ENCODE measurements at regions not wholly inside any gene's neighbourhood (a gene's known extent, or its start where the extent isn't known, plus 50 kb on each side); places are given as distances from the start of the nearest gene placed in this dataset.
A peak's percentile ranks its signal among the peaks of the same experiment; 100 is the strongest.
"Not testable (repeated sequence)": the region's sequence is repeated elsewhere in the genome, so short reads cannot be mapped to it uniquely, and the experiment has no call there.

GRCh38 chr19:28744014-28744413 lies 468.9 kb downstream of the UQCRFS1 start:
- no peak for DNase-seq (ENCODE audit: low read depth)

DNA sequence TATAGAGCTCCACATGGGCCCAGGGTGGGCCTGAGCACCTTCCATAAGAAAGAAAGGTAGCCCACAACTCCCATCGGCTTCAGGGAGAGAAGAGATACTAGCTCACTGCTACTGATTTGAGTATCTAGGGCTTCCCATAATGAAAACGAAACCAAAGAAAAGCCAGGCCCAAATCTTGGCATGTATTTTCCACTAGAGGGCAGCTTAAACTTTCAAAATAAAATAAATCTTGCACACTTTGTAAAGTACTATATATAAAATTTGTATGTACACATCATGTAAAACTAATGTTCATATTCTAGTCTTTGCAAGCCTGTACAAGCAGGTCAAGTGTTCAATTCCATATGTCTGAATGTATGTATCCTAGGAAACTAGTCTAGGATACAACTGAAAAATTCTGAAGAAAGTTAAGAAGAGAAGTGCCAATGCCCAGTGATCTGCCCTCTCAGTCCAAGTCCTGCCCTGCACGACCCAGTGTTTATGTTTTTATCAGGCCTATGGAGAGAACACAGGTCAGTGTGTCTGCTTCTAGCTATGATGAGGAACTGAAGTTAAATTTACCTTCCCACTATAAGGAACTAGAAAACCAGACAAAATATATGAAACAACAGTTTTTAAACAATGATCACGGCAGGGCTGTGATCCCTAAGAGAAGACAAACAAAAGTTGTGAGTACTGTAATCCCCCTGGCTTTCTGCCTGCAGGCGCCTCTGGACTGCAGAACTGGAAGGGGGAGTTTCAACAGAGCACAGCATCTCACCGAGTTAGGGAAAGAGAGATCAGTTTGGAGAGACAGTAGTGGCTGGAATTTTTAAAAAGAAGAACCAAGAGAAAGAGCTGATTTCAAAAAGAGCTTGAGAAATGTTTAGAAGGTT lies 475.7 kb downstream of the UQCRFS1 start:
- DNase-seq (ENCODE audit: low read depth) = peak; percentile 34

DNA sequence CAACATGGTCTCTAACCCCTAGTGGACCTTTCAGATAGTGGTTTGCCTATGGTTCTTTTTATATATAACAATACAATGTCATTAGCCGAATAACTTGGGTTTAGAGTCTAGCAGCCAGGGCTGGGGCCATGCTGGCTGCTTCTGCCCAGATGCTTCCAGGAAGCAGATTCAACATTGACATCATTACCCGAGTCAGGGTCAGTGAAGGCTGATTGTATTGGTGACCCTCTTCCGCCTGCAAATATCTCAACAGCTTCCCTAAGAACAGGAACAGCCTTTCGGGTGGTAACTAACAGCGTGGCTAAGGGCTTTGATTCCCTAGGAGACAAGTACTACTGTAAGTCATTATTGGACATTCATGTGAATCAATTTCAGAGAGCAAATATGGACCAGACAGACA lies 476.4 kb downstream of the UQCRFS1 start:
- DNase-seq (ENCODE audit: low read depth) = no peak

DNA sequence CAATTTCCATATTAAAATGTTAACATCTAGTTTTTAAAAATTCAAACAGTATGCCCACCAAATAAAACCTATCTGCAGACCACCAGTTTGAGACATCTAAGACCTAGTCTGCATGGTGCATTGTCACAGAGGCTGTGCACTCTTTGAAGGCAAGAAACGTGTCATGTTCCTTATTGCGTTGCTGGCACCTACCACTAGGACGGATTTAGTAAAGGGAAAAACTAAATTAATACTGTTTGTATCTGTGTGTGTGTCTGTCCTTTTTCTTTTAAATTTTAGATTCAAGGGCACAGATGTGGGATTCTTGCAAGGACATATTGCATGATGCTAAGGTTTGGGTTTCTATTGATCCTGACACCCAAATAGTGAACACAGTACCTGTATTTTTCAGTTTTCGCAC lies 481.4 kb downstream of the UQCRFS1 start:
- DNase-seq (ENCODE audit: low read depth) = no peak

DNA sequence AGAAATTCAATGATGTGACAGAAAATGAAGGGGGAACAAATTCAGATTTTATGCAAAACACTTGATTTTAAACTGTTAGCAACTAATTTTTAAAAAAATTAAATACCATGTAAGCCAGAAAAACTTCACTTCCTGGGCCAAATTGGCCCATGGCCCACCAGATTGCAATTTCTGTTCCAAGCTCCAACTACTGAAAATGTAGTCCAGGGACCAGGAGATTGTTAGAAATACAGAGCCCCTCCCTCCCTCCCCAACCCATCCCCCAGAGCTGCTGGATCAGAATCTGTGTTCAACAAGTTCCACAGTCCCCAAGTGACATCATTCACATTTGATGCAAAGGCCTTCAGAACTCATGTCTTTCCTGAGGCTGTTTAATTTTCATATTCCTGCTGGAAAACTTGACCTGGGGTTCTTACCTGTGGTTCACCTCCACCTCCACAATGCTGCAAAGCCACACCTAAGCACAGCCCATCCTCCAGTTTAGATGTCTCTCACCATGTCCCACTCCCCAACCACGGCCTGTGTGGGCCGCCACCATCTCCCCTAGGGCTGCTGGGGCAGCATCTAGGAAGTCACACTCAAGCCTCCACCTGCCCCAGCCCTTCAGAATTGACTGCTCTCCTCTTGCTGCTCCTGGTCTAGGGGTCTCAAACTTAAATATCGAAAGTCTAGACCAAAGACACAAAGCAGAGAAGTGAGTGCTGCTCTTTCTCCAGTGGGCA lies 482.0 kb downstream of the UQCRFS1 start:
- peak; percentile 29 for DNase-seq (ENCODE audit: low read depth)

GRCh38 chr19:28727480-28728159 lies 485.3 kb downstream of the UQCRFS1 start:
- no peak for DNase-seq (ENCODE audit: low read depth)

DNA sequence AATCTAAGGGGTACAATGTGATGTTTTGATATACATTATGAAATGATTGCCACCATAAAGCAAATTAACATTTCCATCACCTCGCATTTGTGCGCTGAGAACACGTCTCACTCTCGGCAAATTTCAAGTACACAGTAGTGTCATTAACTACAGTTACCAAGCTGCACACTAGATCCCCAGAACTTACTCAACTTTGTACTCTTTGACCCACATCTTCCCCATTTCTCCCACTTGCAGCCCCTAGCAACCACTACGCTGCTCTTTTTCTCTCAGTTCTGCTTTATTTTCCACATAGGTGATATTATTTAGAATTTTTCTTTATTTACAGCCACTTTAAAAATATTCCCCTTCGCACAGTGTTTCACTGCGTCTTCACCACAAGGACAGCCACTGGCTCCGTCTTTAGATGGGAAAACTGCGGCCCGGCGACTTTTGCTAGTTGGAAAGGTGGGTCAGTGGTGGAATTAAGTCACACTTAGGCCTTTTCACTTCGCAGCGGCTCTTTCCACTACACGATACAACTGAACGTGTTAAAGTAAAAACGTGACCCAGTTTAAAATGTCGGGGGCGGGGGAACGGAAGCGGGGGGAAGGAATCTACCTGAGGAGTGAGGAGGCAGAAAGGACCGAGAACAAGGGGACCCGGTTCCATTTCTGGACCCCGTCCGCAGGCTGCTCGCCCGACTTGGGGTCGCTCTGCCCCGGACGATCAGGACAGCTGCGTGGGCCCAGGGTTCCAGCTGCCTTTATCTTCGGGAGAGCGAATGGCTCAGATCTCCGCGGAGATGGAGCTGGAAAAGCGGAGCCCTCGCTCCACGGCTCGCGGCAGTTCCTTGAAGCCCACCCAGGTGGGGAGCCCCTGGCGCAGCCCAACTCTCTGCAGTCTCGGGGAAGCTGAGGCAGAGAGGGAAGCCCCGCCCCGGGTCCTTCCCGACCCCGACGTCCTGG lies 486.1 kb downstream of the UQCRFS1 start:
- DNase-seq (ENCODE audit: low read depth) = no peak

DNA sequence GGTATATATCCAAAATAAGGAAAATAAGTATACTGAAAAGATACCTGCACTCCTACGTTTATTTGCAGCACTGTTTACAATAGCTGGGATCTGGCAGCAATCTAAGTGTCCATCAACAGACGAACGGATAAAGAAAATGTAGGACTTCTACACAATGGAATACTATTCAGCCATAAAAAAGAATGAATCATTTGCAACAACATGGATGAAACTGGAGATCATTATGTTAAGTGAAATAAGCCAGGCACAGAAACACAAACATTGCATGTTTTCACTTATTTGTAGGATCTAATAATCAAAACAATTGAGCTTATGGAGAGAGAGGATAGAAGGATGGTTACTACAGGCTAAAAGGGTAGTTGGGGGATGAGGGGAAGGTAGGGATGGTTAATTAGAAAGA lies 494.0 kb downstream of the UQCRFS1 start:
- DNase-seq (ENCODE audit: low read depth) = no peak

DNA sequence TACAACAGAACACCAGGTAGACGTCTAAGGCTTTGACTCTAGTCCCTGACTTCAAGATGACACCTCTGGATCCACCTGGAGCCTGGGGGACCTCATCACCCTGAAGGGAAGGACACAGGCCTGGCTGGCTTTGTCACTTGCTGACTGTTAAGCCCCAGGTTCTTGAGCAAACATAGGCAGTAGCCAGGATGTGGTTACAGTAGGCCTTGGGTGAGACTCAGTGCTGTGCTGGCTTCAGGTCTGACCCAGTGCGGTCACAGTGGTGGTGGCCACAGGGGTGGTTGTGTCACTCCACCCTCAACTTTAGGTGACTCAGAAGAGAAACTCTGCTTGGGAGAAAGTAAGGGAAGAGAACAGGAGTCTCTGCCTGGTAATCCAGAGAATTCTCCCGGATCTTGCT lies 497.8 kb downstream of the UQCRFS1 start:
- no peak for DNase-seq (ENCODE audit: low read depth)

- DNase-seq (ENCODE audit: low read depth) = no peak
Observed at GRCh38 chr19:28711411-28711810, 501.5 kb downstream of the UQCRFS1 start.

DNA sequence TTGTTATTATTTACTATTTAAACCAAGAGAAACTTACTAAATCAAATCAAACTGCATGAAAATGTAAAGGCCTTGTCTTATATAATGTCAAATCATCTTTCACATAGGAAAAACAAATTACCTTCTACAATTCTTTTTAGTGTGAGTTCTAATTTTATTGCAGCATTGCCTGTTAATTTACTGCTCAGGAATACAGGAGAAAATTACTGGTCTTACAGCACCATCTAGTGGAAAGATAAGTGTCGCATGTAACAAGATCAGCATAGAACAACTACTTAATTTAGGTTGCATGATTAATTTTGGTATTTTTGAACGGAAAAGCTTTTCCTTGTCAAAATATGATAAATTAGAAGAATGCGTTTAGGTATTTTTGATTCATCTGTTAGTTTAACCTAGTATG lies 502.7 kb downstream of the UQCRFS1 start:
- peak; percentile 50 for DNase-seq (ENCODE audit: low read depth)

- DNase-seq (ENCODE audit: low read depth) = no peak
Observed at GRCh38 chr19:28706693-28707092, 506.3 kb downstream of the UQCRFS1 start.

DNA sequence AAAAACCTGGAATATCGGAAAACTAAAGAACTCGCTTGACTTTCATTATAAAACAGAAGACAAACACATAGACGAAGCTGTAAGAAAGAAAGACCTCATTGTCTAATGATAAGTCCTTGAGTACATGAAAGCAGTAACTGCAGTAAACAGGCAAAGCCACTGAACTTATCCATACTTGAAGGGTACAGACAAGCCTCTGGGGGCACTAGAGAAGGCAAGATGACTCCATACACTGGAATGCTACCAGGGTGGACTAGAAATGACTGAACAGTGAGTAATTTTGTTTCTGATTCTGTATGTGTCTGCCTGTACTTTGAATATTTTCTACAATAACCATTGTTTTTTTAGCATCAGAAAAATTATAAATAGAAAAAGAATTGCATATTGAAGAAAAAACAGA lies 507.9 kb downstream of the UQCRFS1 start:
- no peak for DNase-seq (ENCODE audit: low read depth)

DNA sequence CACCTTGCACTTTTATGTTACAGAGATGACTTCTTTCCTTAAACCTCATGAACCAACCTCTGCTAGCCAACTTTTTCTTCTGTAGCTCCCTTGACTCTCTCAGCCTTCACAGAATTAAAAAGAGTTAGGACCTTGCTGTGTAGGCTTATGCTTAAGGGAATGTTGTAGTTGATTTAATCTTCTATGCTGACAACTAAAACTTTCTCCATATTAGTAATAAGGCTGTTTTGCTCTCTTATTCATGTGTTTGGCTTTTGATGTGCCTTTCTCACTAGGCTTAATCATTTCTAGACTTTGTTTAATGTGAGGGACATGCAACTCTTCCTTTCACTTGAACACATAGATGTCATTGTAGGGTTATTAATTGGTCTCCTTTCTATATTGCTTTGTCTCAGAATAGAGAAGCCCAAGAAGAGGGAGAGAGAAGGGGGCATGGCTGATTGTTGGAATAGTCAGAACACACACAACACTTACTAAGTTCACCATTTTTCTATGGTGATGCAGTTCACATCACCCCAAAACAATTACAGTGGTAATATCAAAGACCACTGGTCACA lies 509.5 kb downstream of the UQCRFS1 start:
- DNase-seq (ENCODE audit: low read depth) = no peak

DNA sequence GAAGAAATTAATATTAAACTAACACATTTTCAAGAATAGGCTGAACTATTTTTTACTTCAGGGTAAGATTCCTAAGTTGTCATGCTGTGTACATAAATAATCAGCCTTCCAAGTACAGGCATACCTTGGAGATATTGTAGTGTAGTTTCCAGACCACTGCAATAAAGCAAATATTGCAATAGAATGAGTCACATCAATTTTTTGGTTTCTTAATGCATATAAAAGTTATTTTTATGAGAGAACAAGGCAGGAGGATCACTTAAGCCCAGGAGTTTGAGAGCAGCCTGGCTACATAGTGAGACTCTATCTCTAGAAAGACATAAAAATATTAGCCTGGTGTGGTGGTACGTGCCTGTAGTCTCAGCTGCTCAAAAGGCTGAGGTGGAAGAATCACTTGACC lies 511.5 kb downstream of the UQCRFS1 start:
- no peak for DNase-seq (ENCODE audit: low read depth)

- DNase-seq (ENCODE audit: low read depth) = no peak
Observed at GRCh38 chr19:28700176-28700575, 512.8 kb downstream of the UQCRFS1 start.

DNA sequence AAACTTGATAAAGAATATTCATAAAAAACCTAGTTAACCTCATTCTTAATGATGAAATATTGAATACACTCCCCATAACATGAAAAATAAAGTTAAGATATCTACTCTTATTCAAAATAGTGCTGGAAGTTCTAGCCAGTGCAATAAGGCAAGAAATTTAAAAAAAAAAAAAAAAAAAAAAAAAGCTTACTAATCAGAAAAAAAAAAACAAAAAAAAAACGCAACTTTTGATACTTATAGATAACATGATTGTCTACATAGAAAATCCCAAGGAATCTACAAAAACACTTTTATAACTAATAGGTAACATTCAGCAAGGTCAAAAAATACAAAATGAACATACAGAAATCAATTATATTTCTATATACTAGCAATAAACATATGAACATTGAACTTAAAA lies 515.6 kb downstream of the UQCRFS1 start:
- DNase-seq (ENCODE audit: low read depth) = no peak

GRCh38 chr19:28694812-28695211 lies 518.1 kb downstream of the UQCRFS1 start:
- DNase-seq (ENCODE audit: low read depth) = no peak

DNA sequence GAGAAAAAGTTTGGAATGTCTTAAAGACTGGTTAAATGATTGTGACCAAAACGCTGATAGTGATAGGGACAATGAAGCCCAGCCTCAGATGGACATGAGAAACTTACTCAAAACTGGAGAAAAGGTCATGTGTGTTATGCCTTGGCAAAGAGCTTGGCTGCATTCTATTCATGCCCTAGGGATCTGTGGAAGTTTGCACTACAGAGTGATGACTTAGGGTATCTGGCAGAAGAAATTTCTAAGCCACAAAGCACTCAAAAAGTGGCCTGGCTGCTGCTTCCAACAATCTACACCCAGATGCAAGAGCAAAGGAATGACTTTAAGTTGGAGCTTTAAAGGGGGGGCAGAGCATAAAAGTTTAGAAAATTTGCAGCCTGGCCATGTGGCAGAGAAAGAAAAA lies 521.3 kb downstream of the UQCRFS1 start:
- no peak for DNase-seq (ENCODE audit: low read depth)

DNA sequence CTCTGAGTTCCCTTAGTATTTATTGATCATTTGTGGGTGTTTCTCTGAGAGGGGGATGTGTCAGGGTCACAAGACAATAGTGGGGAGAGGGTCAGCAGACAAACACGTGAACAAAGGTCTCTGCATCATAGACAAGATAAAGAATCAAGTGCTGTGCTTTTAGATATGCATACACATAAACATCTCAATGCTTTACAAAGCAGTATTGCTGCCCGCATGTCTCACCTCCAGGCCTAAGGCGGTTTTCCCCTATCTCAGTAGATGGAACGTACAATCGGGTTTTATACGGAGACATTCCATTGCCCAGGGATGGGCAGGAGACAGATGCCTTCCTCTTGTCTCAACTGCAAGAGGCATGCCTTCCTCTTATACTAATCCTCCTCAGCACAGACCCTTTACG lies 523.5 kb downstream of the UQCRFS1 start:
- not testable (repeated sequence) for DNase-seq (ENCODE audit: low read depth)

DNA sequence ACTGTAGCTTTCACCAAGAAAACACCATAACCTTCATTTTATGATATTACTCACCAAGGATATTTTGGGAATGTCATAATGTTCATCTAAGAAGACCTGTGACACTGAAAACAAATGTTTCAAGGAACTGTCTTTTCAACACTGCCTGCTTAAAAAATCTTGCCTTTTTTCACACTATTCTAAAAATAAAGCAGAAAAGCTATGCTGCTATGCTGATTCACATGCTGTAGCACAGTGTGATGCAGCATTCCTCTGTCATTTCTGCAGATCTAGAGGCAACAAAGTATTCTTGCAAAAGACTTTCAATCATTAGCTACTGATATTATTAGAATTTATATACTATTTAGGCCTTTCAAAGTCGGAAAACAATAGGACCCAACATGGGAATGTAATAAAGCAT lies 525.7 kb downstream of the UQCRFS1 start:
- no peak for DNase-seq (ENCODE audit: low read depth)
